NK-92 treated with Interleukin-12 subunit alpha and Interleukin-12 subunit beta, amount 100 ng/mL, for 24 hours (cell line): ENCODE measurements at regions not wholly inside any gene's neighbourhood (a gene's known extent, or its start where the extent isn't known, plus 50 kb on each side); places are given as distances from the start of the nearest gene placed in this dataset.
"Not testable (repeated sequence)": the region's sequence is repeated elsewhere in the genome, so short reads cannot be mapped to it uniquely, and the experiment has no call there.

ENCODE experiments used
- DNase-seq: peaks from one replicate; lab custom pipeline; 2025; lab: John Stamatoyannopoulos, UW

DNA sequence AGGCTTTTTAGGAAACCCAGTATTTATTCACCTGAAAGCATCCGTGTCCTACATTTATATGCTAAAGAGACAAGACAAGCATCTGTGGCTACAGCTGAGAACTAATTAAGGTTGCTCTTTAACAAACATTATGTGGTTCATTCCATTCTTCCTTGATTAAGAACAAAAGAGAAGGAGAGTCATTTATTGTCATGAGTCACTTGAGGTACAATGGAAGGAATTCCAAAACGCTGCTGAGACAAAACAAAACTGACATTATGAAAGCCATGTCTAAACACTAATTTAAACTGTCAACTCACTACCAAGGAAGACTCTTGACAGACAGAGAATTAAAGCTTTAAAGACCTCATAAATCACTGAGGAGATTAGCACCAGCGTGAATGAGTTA, 214.4 kb downstream of the BMP4 start:
- DNase-seq: no peak

DNA sequence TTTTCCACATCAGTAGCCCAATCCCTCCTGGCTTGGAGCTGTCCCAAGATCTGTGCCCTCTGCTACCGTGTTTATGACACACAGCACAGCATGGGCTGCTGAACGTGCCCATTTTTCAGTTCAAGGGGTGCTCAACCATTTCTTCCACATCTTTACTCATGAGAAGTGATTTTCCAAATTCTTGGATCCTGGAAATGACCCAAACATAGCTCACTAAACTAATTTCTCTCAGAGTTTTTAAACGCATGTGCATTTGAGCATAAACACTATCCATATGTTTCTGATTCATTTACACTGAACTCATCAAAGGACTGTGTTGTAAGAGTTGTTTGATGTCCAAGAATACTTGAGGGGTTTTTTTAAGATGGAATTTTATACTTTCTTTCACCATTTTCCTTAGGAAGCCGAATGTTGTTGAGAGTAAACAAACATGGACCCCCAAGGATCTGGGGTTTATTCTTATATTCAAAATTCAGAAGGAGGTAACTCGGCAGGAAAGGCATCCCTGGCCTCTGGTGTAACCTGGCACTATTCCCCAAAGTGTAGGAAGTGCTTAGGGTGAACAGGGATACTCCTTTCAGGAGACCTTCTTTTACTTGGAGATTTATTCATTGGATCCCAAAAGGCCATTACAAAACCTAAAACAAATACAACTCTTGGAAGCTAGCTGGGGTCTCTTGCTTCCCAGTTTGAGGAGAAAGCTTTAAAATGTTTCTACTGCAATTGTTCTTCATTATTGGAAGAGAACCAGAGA, 215.0 kb downstream of the BMP4 start:
- no peak for DNase-seq

DNA sequence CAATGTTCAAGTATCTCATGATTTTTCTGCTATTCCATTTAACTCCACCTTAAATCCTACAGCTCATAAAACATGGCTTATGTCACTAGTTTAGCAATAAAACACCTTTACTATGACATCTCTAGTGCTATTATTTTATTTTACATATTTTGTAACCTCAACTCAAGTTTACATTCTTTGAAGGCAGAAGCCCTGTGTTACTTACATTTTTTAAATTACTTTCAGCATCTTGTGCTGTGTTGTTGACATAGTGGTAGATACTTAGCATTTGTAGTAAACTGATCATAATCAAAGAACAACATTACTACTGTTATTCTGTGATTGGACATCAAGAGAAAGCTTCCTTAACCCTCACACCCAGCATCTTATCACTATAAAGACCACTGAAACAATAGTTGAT, 216.1 kb downstream of the BMP4 start:
- no peak for DNase-seq

DNA sequence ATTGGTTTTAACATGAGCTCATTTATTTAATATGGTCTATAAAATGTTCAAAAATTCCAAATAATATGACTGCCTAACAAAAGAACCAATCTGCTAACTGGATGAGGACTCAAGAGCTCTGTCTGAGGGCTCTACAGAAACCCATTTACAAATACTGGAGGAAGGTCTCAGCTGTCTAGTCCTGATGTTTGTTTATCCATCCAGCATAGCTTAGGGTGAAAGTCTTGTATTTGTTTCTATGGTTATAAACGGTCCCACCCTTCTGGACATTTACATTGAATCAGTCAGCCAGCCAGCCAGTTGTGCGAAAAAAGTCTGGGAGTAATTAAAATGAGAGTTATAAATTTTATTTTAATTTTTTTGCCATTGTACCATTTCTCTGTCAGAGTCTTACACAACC, 220.7 kb downstream of the BMP4 start:
- DNase-seq: no peak

DNA sequence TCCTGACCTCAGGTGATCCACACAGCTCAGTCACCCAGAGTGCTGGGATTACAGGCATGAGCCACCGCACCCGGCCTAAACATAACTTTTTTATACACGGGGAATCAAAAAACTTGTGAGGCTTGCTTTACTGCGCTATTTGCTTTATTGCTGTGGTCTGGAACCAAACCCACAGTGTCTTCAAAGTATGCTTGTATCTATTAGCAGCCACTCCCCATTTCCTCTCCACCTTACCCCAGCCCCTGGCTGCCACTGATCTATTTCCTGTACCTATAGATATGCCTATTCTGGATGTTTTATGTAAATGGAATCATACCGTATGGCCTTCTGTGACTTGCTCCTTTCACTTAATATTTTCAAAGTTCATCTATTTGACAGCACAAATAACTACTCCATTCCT, 233.4 kb downstream of the BMP4 start:
- DNase-seq: no peak

DNA sequence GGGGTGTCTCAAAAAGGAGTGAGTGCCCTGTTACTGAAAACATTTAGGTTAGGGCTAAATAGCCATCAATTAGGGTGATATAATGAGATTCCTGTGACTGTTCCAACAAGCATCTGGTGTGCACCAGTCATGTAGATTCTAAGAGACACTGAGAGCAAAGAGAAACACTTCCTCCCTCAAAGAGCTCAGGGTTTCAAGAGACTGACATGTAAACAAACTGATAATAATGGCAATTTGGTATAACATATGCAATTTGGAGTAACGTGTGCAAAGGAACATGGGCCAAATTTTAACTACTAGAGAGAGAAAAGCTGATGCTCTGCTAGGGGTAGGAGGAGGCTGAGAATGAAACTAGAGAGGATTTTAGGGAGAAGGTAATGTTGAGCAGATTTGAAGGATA, 237.1 kb downstream of the BMP4 start:
- no peak for DNase-seq

DNA sequence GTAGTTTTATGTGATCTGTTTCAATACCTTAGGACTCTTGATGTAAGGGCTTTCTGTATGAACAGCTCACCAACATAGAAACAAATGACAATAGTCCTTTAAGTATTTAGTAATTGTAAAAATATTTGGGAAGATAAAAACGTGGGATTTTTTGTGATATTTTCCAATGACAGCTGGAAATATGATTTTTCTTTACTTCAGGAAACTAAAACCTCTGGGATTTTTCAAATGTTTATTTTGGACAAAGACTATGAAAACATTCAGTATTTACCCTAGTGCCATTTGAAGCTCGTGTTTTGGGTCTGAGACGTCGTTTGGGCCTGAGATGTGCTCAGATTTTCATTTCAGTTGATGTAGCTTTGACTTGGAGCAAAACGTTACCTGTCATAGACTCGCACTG, 240.0 kb downstream of the BMP4 start:
- no peak for DNase-seq

DNA sequence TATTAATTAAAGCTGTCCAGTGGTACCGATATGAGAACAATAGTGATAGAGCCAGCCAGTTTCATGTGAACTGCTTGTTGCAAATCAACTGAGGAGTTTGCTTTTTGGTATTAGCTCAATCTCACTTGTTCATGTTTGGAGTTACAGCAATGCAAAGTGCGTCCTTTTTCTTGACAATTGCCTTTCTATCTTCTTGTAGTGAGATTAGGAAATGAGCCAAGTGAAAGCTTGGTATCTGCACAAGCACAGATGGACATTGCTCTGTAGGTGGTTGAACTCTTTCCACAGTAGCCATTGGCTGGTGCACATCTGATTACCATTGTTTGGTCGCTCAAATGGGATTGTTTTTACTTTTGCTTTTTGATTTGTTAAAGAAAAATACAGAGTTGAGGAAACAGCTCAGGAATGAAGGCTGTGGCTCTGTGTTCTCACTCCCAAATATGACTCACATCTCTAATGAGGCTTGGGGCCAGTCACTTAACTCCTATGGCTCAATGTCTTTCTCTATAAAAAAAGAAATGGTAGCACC, 241.4 kb downstream of the BMP4 start:
- DNase-seq: no peak

DNA sequence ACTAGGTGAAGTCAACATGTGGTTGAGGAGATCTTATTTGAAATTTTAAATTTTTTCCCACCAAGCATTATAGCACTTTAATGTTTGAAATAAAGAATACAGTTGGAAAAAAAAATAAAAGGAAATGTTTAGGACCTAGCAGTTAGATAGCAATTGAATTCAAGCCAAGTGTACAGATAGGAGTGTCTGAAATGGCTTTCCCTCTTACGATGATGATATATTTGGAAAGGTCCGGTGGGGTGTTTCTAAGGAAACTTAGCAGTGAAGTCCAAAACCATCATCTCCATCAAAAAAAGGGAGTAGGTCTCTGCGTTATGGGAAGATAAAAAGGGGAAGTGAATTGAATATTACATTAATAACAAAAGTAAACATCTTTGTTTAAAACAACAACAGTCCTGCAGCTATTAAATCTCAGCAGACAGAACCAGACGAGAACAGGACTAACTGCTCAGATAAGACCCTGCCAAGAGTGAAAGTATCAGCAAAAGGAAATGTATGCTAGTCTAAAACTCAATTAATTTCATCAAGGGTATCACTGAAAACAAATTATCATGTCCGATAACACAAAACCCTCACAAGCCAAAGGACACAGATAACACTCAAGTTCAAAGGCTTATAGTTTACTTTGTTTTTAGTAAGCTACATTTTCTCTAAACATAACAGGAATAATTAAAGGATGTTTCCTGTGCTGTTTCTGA, 242.0 kb downstream of the BMP4 start:
- no peak for DNase-seq

DNA sequence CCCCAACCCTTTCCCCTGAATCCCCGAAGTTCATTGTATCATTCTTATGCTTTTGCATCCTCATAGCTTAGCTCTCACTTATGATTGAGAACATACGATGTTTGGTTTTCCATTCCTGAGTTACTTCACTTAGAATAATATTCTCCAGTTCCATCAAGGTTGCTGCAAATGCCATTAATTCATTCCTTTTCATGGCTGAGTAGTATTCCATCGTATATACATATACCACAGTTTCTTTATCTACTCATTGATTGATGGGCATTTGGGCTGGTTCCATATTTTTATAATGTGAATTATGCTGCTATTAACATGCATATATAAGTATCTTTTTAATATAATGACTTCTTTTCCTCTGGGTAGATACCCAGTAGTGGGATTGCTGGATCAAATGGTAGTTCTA, 243.7 kb downstream of the BMP4 start:
- DNase-seq: not testable (repeated sequence)

DNA sequence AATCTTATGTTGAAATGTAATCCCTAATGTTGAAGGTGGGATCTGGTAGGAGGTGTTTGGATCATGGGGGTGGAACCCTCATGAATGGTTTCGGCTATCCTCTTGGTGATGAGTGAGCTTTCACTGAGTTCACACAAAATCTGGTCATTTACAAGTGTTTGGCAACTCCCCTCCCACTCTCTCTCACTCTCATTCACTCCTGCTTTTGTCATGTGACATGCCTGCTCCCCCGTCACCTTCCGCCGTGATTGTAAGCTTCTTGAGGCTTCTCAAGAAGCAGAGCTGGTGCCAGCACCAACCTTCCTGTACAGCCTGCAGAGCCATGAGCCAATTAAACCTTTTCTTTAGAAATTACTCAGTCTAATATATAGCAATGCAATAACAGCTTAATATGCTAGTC, 245.4 kb downstream of the BMP4 start:
- no peak for DNase-seq

DNA sequence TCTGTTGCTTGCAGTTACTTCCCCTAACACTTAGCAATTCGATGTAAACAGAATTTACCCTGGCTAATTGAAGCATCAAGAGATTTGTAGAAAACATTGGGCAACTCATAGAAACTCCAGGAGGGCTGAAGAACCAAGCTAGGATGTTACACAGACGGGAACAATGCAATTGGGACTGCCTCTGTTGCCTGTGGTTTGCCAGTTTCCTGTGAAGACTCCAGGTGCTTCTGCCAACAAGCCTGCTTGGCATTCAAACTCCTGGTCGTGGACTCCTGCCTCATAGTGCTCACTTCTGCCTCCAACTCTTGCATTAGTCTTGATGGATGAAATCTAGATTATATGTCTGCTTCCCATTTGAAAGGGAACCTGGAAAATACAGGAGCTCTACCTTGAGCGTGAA, 246.0 kb downstream of the BMP4 start:
- DNase-seq: no peak

DNA sequence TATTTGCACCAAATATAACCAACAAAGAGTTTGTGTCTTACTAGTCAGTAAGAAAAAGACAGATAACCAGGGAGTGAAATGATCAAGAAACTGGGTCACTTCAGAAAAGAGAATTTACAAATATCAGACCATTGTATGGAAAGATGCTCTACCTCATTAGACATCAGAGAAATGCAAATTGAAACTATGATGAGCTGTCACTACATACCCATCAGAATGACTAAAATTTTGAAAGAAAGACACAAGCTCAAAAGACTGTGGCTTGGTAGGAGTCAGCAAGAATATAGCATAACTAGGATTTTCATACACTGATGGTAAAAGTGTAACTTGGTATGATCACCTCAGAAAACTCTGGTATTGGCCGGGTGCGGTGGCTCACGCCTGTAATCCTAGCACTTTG, 247.2 kb downstream of the BMP4 start:
- no peak for DNase-seq

DNA sequence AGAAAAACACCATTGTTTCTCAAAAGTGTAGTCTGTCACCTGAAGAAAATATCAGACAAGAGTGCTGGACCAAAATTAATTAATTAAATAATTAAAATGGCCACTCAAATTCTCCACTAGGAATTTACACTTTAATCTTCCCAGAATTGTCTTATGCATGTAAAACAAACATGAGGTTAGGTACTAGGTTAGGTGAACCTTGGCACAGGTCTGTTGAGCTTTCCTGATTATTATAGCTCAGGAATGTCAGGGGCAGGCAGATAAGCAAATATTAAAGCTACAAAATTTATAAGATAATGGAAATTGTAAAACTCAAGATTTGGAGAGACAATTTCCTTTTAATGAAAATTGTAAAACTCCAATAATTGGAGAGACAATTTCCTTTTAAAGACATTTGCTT, 253.2 kb downstream of the BMP4 start:
- no peak for DNase-seq

DNA sequence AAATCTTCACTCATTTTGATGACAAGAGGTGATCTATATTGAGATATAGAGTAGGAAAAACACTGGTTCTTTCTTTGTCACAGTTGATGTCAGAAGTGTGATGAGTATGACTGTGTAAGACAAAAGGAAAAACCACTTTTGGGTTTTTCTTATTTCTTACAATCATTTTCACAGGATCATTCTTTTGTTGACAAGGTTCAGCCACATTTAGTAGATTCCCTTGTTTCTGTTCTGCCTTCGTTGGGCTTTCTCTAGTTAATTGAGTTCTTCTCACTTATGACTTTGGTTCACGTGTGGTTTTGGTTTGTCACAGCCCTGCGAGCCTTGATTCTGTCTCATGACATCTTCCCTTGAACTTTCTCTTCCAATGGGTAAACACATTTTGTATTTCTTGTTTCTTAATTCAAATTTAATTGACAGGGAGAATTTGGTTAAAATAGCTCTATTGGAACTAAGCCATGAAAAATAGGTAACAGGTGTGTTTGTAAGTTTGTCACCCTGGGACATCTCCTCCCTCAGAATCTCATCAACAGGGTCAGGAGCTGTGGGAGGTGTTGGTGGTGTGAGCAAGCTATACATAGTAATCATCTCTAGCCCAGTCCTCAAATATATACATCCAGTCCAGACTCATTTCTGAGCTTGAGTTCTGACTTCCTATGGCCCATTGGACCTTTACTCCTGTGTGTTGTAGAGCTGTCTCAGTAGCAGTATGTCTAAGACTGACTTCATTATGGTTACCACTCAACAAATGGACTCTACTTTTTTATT, 255.3 kb downstream of the BMP4 start:
- DNase-seq: peak; percentile 1

DNA sequence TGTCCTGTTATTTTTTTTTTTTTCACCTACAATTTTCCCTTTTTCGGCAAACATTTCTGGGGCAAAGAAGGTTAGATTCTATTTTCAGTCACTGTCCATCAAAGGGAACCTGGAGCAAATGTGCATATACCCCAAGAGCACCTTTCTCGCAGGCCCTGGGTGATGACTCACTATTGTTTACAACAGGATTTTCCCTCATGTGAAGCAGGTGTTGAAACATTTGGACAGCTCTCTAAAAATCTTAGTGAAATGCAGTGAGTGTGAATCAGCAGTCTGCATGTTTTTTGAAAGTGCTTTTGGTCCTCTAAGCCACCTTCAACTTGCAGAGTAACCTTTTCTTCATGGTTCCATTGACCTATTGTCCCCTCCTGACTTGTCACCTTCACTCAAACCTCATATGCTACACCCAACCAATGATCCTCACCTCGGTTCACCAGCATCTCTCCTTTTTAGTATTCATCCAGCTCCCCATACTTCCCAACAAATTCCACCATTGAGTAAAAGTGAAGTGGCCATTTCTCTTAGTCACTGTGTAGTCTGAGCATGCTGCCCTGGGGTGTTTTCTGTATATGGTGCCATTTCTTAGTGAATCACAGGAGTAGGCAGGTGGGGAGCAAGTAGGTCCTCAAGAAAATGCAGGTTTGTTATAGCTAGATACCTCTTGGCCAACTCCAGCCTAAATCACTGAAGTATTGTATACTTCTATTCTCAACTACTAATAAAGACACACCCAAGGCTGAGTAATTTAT, 260.2 kb downstream of the BMP4 start:
- no peak for DNase-seq

DNA sequence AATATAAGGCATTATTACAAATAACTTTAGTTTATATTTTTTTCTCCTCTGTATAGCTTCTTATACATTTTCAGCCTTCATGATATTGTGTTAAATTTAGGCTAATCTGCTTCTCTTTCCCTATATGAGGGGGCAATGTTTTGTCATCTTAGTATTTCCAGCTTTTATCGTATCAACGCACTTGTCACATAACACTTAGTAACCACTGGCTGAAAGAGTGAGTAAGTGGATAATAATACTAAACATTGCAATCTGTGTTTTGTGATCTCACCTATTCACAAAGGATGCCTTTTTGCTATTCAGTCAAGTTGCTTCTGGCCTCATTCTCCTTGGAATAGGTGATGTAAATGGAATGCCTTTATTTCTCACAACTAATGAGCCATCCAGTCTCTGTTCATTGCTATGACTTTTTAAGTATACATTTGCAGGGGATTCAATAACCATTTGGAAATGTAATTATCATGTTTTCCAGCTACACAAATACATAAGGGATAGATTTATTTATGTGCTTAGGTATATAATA, 260.9 kb downstream of the BMP4 start:
- DNase-seq: no peak

DNA sequence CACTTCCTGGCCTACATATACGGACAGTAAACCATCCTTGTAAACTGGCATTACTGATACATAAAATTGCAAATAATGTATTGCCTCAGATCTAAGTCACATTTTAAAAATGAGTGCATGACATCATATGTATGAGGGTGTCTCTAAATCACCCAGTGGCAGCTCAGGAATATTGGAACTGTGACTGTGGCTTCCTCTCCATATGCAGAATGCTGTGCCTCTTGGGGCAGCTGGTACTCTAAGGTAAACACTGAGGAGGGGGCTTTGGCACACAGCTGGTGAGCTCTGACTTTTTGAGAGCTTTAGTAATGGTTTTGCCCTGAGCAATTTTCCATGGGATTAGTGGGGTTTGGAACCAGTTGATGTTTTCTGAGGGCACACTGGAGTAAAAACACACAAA, 263.7 kb downstream of the BMP4 start:
- DNase-seq: no peak

DNA sequence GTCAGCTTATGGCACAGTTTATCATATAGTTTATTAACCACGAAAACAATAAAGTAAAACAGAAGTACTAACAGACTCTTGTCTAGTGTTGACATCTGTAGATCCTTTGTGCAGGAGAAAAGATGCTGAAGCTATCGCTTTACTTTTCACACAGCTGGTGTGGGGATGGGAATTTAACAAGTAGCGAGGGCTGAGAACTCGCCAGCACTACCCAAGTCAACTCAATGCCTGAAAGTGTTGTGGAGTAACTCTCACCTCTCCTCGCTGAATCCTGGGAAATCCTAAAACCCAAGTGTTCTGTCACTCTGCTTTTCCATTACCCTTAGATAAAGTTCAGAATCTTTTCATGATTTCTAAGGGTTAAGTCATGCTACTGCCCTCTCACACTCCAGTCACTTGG, 264.2 kb downstream of the BMP4 start:
- DNase-seq: no peak

DNA sequence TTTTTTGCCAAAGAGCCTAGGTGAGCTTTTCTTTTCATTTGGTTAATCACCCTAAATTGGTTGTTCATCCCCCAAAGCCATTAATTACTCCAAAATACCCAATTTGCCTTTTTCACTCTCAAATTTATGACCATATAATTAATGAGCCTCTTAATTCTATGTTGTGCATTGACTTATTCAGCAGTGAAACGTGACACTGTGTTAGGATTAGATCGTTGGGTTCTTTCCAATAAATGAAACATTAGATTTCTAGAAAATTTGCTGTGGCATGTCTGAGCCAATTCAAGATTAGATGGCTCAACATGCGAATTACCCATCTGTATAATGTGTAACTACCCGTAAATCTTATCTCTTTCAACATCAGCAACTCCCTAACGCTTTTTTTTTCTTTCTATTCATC, 273.4 kb downstream of the BMP4 start:
- DNase-seq: no peak

DNA sequence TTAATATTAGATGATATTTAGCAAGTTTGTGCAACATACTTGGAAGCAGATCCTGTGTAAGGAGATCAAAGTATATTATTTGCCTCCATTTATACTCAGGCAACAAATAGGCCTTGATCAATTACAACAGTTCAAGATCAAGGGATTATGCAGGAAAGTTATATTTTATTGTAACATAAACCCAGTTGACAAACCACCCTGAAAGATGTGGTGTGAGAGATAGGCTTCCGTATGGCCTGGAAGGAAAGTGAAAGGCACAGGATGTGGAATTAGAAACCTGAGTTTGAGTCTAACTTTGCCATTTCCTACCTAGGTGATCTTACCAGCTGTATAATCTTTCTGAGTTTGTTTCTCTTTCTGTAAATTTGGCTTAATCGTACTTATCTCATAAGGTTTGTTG, 284.1 kb downstream of the BMP4 start:
- DNase-seq: no peak

DNA sequence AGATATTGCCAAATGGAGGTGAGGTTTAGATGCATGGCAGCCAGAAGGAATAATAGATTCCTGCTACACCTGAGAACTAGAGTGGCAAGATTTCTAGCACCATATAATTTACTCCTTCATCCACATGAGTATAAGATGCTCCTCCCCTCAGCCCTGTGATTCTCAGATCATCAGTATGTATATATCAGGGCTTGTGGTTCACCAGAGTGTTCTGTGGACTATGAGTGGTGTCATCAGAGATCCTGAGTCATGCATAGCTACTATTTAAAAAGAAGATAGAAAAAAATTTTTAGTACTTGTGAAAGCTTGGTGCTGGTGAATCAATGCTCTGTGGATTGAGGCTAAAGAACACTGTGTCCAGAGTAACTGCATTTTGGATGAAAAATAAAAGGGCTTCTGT, 285.9 kb downstream of the BMP4 start:
- DNase-seq: no peak
